ENCODE measurements at regions not wholly inside any gene's neighbourhood (a gene's known extent, or its start where the extent isn't known, plus 50 kb on each side); places are given as distances from the start of the nearest gene placed in this dataset.
A peak's percentile ranks its signal among the peaks of the same experiment; 100 is the strongest.
"Not testable (repeated sequence)": the region's sequence is repeated elsewhere in the genome, so short reads cannot be mapped to it uniquely, and the experiment has no call there.

DNA sequence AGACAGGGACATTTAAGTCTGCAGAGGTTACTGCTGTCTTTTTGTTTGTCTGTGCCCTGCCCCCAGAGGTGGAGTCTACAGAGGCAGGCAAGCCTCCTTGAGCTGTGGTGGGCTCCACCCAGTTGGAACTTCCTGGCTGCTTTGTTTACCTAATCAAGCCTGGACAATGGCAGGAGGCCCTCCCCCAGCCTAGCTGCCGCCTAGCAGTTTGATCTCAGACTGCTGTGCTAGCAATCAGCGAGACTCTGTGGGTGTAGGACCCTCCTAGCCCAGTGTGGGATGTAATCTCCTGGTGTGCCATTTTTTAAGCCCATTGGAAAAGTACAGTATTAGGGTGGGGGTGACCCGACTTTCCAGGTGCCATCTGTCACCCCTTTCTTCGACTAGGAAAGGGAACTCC is 272.6 kb downstream of the CXCL12 start:
- H2BK12ac ChIP-seq (ENCODE audit: low read length); H3K9ac ChIP-seq (ENCODE audit: low read depth, low read length, poor library complexity); H2BK15ac ChIP-seq (ENCODE audit: low read length); H3K23ac ChIP-seq (ENCODE audit: low read depth, low read length, poor library complexity); H2AK5ac ChIP-seq (ENCODE audit: low read depth, low read length); DNase-seq (ENCODE audit: low spot score); H3K27ac ChIP-seq (replicated peaks; ENCODE audit: low read length); H3K79me1 ChIP-seq (ENCODE audit: low read depth, low read length); H3K9me3 ChIP-seq (replicated peaks in 1 of 2; ENCODE audit: control insufficient read depth in 2 of 2, insufficient read depth in 1 of 2, low read depth in 1 of 2, low read length in 2 of 2); H3K4me2 ChIP-seq (ENCODE audit: insufficient read depth, low read length, poor library complexity, severe bottlenecking); H3K18ac ChIP-seq (ENCODE audit: low read length); H2AFZ ChIP-seq (ENCODE audit: low read length); H3K4me1 ChIP-seq (ENCODE audit: control insufficient read depth in 2 of 2, insufficient read depth in 1 of 2, low read depth in 1 of 2, low read length in 2 of 2); H2BK120ac ChIP-seq (ENCODE audit: low read depth, low read length); H4K91ac ChIP-seq (ENCODE audit: low read depth, low read length, poor library complexity); H3K4ac ChIP-seq (ENCODE audit: low read length); H3K36me3 ChIP-seq (replicated peaks in 1 of 2; ENCODE audit: control insufficient read depth in 2 of 2, insufficient read depth in 2 of 2, low read length in 2 of 2); H3K4me3 ChIP-seq (ENCODE audit: low read length in 2 of 2); H3K27me3 ChIP-seq (ENCODE audit: control insufficient read depth in 3 of 3, insufficient read depth in 3 of 3, low read depth in 1 of 3, low read length in 3 of 3); H3K14ac ChIP-seq (ENCODE audit: low read length); H2BK5ac ChIP-seq (ENCODE audit: low read length); H4K8ac ChIP-seq (ENCODE audit: low read depth, low read length): not testable (repeated sequence)
- no CpG with 5 or more reads among the region's 4 CpGs for WGBS, 2 donors (ENCODE audit: extremely low coverage in 2 of 2, insufficient read length in 2 of 2, insufficient replicate concordance in 1 of 2)

DNA sequence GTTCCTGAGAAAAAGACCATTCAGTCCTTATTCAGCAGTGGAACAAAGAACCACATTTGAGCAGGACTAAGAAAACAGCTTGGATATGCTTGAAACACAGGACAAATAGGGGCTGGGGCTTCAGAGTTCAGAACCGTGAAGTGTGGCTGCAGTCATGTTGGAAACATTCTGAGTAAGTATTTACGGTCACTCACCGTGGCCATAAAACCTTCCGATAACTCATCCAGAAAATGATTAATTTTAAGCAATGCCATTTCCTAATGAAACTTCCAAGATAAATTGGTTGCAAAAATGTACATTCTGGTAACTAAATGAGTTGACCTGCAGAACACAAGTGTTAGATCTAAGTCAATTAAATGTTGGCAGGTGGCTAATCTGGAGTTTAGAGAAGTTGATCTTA is 279.2 kb downstream of the CXCL12 start:
- no peak overlapping the region for H4K91ac ChIP-seq (ENCODE audit: low read depth, low read length, poor library complexity)
- H3K23ac ChIP-seq (ENCODE audit: low read depth, low read length, poor library complexity): no peak overlapping the region
- H4K8ac ChIP-seq (ENCODE audit: low read depth, low read length): no peak overlapping the region
- H3K36me3 ChIP-seq (replicated peaks in 1 of 2; ENCODE audit: control insufficient read depth in 2 of 2, insufficient read depth in 2 of 2, low read length in 2 of 2): no peaks in the 10 kb centered on the region
- no peak overlapping the region for H3K18ac ChIP-seq (ENCODE audit: low read length)
- no peak overlapping the region for H2AK5ac ChIP-seq (ENCODE audit: low read depth, low read length)
- no peak for DNase-seq (ENCODE audit: low spot score)
- H3K9me3 ChIP-seq (replicated peaks in 1 of 2; ENCODE audit: control insufficient read depth in 2 of 2, insufficient read depth in 1 of 2, low read depth in 1 of 2, low read length in 2 of 2): no peaks in the 10 kb centered on the region
- no peak overlapping the region for H2AFZ ChIP-seq (ENCODE audit: low read length)
- H3K4me1 ChIP-seq (ENCODE audit: control insufficient read depth in 2 of 2, insufficient read depth in 1 of 2, low read depth in 1 of 2, low read length in 2 of 2): peaks cover 0 to 11% of the 10 kb centered on the region in 2 donors
- no peaks in the 10 kb centered on the region for H3K79me1 ChIP-seq (ENCODE audit: low read depth, low read length)
- no peaks in the 10 kb centered on the region for H3K27me3 ChIP-seq (ENCODE audit: control insufficient read depth in 3 of 3, insufficient read depth in 3 of 3, low read depth in 1 of 3, low read length in 3 of 3)
- no peak overlapping the region for H3K4ac ChIP-seq (ENCODE audit: low read length)
- no peak overlapping the region for H2BK12ac ChIP-seq (ENCODE audit: low read length)
- no peak overlapping the region for H2BK5ac ChIP-seq (ENCODE audit: low read length)
- no peak overlapping the region for H2BK120ac ChIP-seq (ENCODE audit: low read depth, low read length)
- no peak overlapping the region for H3K4me2 ChIP-seq (ENCODE audit: insufficient read depth, low read length, poor library complexity, severe bottlenecking)
- H3K9ac ChIP-seq (ENCODE audit: low read depth, low read length, poor library complexity): no peak overlapping the region
- no peak overlapping the region for H3K27ac ChIP-seq (replicated peaks; ENCODE audit: low read length)
- no peak overlapping the region for H2BK15ac ChIP-seq (ENCODE audit: low read length)
- WGBS, 2 donors (ENCODE audit: extremely low coverage in 2 of 2, insufficient read length in 2 of 2, insufficient replicate concordance in 1 of 2): no CpG with 5 or more reads among the region's 4 CpGs
- no peak overlapping the region for H3K14ac ChIP-seq (ENCODE audit: low read length)
- no peak overlapping the region for H3K4me3 ChIP-seq (ENCODE audit: low read length in 2 of 2)

DNA sequence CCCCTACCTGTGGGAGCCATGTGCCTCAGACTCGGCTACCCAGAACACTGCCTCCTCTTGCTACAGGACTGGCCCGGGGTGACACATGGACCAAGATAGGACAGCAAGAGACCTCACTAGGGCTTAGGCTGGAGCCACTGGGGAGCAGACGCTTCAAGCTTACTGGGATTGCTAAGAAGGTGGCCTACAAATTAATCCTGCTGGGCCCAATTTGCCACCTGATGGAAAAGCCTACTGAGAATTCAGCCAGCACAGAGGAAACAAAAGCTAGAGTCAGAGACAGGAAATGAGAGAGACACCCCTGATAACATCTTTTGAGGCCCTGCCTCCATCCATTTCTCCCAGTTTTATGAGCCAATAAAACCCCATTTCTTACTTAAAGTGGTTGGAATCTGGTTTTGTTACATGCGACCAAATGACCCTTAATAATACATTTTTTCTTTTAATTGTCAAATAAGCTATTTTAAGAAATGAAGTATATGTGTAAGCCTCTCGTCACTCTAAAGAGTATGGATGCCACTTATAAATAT is 282.1 kb downstream of the CXCL12 start:
- Histone ChIP-seq H3K4me1 (ENCODE audit: control insufficient read depth in 2 of 2, insufficient read depth in 1 of 2, low read depth in 1 of 2, low read length in 2 of 2) (peaks cover 0 to 11% of the 10 kb centered on the region in 2 donors), H4K91ac (ENCODE audit: low read depth, low read length, poor library complexity) (no peak overlapping the region), H3K4me3 (ENCODE audit: low read length in 2 of 2) (no peak overlapping the region), H3K18ac (ENCODE audit: low read length) (no peak overlapping the region), H2BK15ac (ENCODE audit: low read length) (no peak overlapping the region), H3K23ac (ENCODE audit: low read depth, low read length, poor library complexity) (no peak overlapping the region), H3K14ac (ENCODE audit: low read length) (no peak overlapping the region), H2BK12ac (ENCODE audit: low read length) (peak overlapping the region; percentile 33), H3K27me3 (ENCODE audit: control insufficient read depth in 3 of 3, insufficient read depth in 3 of 3, low read depth in 1 of 3, low read length in 3 of 3) (no peaks in the 10 kb centered on the region), H2BK120ac (ENCODE audit: low read depth, low read length) (no peak overlapping the region), H2BK5ac (ENCODE audit: low read length) (no peak overlapping the region), H3K4me2 (ENCODE audit: insufficient read depth, low read length, poor library complexity, severe bottlenecking) (no peak overlapping the region), H3K9ac (ENCODE audit: low read depth, low read length, poor library complexity) (no peak overlapping the region), H4K8ac (ENCODE audit: low read depth, low read length) (no peak overlapping the region), H3K9me3 (replicated peaks in 1 of 2; ENCODE audit: control insufficient read depth in 2 of 2, insufficient read depth in 1 of 2, low read depth in 1 of 2, low read length in 2 of 2) (no peaks in the 10 kb centered on the region), H3K4ac (ENCODE audit: low read length) (no peak overlapping the region), H2AFZ (ENCODE audit: low read length) (no peak overlapping the region), H3K27ac (replicated peaks; ENCODE audit: low read length) (no peak overlapping the region), H3K79me1 (ENCODE audit: low read depth, low read length) (no peaks in the 10 kb centered on the region), H3K36me3 (replicated peaks in 1 of 2; ENCODE audit: control insufficient read depth in 2 of 2, insufficient read depth in 2 of 2, low read length in 2 of 2) (no peaks in the 10 kb centered on the region), H2AK5ac (ENCODE audit: low read depth, low read length) (no peak overlapping the region)
- WGBS, 2 donors (ENCODE audit: extremely low coverage in 2 of 2, insufficient read length in 2 of 2, insufficient replicate concordance in 1 of 2): no CpG with 5 or more reads among the region's 5 CpGs
- no peak for DNase-seq (ENCODE audit: low spot score)

DNA sequence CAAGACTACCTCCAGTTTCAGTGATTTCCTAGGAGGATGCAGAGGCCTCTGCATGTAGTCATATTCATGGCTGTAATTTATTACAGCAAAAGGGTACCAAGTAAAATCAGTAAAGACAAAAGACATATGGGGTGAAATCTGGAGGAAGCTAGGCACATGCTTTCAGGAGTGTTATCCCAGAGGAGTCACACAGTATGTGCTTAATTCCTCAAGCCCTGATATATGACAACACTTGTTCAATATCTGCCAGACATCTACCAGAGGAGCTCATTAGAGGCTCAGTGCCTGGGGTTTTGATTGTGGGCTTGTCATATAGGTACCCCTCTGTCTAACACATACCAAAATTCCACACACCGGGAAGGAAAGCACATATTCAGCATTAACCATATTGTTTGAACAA is 283.8 kb downstream of the CXCL12 start:
- no peak overlapping the region for H2BK5ac ChIP-seq (ENCODE audit: low read length)
- no peak overlapping the region for H2BK15ac ChIP-seq (ENCODE audit: low read length)
- no peak overlapping the region for H2BK12ac ChIP-seq (ENCODE audit: low read length)
- no peaks in the 10 kb centered on the region for H3K27me3 ChIP-seq (ENCODE audit: control insufficient read depth in 3 of 3, insufficient read depth in 3 of 3, low read depth in 1 of 3, low read length in 3 of 3)
- no peak overlapping the region for H2BK120ac ChIP-seq (ENCODE audit: low read depth, low read length)
- H4K8ac ChIP-seq (ENCODE audit: low read depth, low read length): no peak overlapping the region
- no peak overlapping the region for H4K91ac ChIP-seq (ENCODE audit: low read depth, low read length, poor library complexity)
- peak overlapping the region; percentile 29 for H3K27ac ChIP-seq (replicated peaks; ENCODE audit: low read length)
- no peak overlapping the region for H2AK5ac ChIP-seq (ENCODE audit: low read depth, low read length)
- WGBS, 2 donors (ENCODE audit: extremely low coverage in 2 of 2, insufficient read length in 2 of 2, insufficient replicate concordance in 1 of 2): no CpG with 5 or more reads among the region's 1 CpG
- no peak overlapping the region for H3K4ac ChIP-seq (ENCODE audit: low read length)
- peaks cover 0 to 11% of the 10 kb centered on the region in 2 donors for H3K4me1 ChIP-seq (ENCODE audit: control insufficient read depth in 2 of 2, insufficient read depth in 1 of 2, low read depth in 1 of 2, low read length in 2 of 2)
- no peak overlapping the region for H3K14ac ChIP-seq (ENCODE audit: low read length)
- H3K4me3 ChIP-seq (ENCODE audit: low read length in 2 of 2): no peak overlapping the region
- H3K4me2 ChIP-seq (ENCODE audit: insufficient read depth, low read length, poor library complexity, severe bottlenecking): no peak overlapping the region
- H3K23ac ChIP-seq (ENCODE audit: low read depth, low read length, poor library complexity): no peak overlapping the region
- H3K18ac ChIP-seq (ENCODE audit: low read length): no peak overlapping the region
- no peak overlapping the region for H3K9ac ChIP-seq (ENCODE audit: low read depth, low read length, poor library complexity)
- H2AFZ ChIP-seq (ENCODE audit: low read length): no peak overlapping the region
- H3K79me1 ChIP-seq (ENCODE audit: low read depth, low read length): no peaks in the 10 kb centered on the region
- H3K36me3 ChIP-seq (replicated peaks in 1 of 2; ENCODE audit: control insufficient read depth in 2 of 2, insufficient read depth in 2 of 2, low read length in 2 of 2): no peaks in the 10 kb centered on the region
- H3K9me3 ChIP-seq (replicated peaks in 1 of 2; ENCODE audit: control insufficient read depth in 2 of 2, insufficient read depth in 1 of 2, low read depth in 1 of 2, low read length in 2 of 2): no peaks in the 10 kb centered on the region
- no peak for DNase-seq (ENCODE audit: low spot score)
